C4-2B (cell line): ENCODE measurements at regions not wholly inside any gene's neighbourhood (a gene's known extent, or its start where the extent isn't known, plus 50 kb on each side); places are given as distances from the start of the nearest gene placed in this dataset.

Experiments
- ZFX ChIP-seq: fragments of 450-650 bp; IDR thresholded peaks from 2 replicates; pipeline ENCODE4 v1.6.1; 2017
- TF ChIP-seq, protein P1 (sequence below): fragments of 450-650 bp; conservative IDR thresholded peaks from 2 replicates; pipeline ENCODE4 v1.5.1; 2017; ENCODE audit warnings: mild to moderate bottlenecking

GRCh38 chr12:94806617-94807016 is 156.3 kb upstream of the TMCC3 start:
- TF ChIP-seq, protein P1, sequence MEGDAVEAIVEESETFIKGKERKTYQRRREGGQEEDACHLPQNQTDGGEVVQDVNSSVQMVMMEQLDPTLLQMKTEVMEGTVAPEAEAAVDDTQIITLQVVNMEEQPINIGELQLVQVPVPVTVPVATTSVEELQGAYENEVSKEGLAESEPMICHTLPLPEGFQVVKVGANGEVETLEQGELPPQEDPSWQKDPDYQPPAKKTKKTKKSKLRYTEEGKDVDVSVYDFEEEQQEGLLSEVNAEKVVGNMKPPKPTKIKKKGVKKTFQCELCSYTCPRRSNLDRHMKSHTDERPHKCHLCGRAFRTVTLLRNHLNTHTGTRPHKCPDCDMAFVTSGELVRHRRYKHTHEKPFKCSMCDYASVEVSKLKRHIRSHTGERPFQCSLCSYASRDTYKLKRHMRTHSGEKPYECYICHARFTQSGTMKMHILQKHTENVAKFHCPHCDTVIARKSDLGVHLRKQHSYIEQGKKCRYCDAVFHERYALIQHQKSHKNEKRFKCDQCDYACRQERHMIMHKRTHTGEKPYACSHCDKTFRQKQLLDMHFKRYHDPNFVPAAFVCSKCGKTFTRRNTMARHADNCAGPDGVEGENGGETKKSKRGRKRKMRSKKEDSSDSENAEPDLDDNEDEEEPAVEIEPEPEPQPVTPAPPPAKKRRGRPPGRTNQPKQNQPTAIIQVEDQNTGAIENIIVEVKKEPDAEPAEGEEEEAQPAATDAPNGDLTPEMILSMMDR: no peak
- TF ChIP-seq ZFX: no peak
